HG03045 (cell line): ENCODE measurements at regions not wholly inside any gene's neighbourhood (a gene's known extent, or its start where the extent isn't known, plus 50 kb on each side); places are given as distances from the start of the nearest gene placed in this dataset.
"Not testable (repeated sequence)": the region's sequence is repeated elsewhere in the genome, so short reads cannot be mapped to it uniquely, and the experiment has no call there.

Experiments used
- ATAC-seq: cut with Tn5 transposase; IDR thresholded peaks from one replicate; pipeline ENCODE4 v1.9.1; 2021; ENCODE audit warnings: mild to moderate bottlenecking, moderate library complexity; ENCODE audit not compliant: unreplicated experiment

DNA sequence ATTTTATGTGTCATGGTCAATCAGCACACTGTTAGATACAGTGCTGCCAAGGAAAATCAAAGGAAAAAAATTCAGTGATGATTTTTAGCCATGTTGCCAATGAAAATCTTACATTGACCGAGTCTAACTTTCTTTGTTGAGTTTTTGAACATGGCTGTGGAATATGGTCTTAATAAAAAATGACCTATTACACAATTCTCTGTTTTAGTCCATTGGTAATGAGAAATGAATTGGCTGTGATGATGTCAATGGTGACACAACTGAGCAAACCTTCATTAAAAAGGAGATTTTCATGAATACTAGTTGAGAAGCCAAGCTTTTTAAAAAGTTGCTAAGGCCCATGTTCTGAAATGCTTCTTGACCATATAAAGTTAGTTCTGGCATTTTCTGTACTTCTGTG lies 225.9 kb upstream of the GYPA start:
- ATAC-seq: no peak

DNA sequence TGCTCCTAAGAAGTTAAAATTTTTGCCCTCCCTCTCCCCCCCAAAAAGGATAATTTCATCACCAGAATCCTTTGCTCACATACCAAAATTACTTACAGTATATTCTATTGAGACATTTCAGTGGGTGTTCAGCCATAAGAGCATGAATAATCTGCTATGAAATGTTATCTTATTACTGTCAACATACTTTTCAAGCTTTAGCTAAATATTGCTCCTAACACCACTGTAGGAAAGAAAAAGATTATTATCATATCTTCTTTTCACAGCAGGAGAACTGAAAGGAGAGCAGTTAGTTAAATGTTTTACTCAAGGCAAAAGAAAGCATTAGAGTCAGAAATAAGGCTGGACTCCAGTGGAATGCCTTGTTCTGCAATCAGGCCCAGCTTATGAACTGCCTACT lies 231.0 kb upstream of the GYPA start:
- ATAC-seq: no peak

DNA sequence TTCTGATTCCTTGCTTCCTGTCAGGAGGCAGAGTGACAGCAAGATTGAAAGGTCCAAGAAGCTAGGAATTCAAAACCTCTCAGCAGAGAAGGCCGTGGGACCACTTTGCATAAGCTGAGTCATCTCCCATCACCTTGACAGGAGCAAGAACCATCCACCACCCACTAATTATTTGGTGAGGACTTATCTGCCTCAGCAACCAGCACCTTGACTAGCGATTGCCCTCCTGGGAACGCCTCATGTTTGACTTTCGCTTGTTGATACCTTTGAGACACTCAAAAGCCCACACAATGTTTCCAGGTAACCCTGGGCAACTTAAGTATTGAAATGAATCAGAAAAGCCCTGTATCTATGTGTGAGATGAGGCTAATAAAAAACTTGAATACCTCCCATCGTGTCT lies 233.5 kb upstream of the GYPA start:
- ATAC-seq: no peak

DNA sequence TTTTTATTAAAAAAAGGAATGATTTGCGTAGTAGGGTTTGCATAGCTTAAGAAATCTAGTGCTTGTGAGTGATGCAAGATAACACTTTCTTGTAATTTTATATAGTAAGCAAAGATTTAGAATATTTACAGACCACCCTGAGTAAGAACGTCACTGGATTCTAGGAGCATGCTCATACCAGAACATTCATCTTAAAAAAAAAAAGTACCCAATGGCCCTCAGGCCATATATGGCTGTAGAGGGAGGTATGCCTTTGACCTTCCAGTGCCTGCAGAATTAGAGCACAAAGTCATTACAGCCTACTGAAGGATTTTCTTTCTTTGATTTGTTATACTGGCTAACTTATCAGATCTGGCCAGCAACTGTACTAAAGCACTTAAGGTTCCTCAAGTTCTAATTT lies 236.3 kb upstream of the GYPA start:
- no peak for ATAC-seq

DNA sequence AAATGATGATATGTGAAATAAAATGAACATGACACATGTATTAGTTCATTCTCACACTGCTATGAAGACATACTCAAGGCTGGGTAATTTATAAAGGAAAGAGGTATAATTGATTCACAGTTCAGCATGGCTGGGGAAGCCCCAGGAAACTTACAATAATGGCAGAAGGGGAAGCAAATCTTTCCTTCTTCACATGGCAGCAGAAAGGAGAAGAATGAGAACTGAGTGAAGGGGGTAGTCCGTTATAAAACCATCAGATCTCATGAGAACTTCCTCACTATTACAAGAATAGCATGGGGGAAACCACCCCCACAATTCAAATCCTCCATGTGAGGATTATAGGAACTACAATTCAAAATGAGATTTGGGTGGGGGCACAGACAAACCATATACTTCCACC lies 243.9 kb upstream of the GYPA start:
- no peak for ATAC-seq

DNA sequence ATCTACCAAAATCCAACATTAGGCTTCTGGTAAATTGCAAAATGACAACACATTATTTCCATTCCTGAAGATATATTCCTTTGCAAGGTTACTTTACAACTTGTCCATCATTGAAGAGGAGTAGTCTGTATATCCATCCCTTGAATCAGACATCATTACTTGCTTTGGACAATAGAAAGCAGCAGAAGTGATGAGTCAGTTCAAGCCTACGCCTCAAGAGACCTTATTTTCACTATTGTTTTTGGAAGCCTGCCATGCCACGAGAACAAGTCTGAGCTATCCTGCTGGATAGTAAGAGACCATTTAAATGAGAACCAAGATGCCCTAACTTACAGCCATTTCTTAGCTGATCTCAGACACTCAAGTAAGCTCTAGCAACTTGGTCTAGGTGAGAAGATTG lies 246.0 kb upstream of the HHIP start:
- ATAC-seq: peak; percentile 80

DNA sequence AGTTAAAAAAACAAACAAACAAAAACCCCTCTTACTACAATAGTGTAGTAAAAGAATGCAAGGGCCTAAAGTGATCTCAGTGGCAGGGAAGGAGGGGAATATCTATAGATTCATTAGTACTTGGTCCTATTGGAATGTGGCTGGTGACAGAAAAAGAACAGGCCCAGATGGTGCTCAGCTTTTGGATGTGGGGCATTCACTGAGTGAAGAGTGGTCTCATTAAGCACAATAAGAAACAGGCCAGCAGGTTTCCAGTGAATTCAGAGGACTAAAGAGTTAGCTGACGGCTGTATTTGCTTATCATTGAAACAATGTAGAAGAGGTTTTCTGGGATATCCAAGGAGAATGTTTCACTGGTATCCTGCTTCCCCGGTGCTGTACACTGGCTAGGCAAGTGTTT lies 243.8 kb upstream of the HHIP start:
- no peak for ATAC-seq

DNA sequence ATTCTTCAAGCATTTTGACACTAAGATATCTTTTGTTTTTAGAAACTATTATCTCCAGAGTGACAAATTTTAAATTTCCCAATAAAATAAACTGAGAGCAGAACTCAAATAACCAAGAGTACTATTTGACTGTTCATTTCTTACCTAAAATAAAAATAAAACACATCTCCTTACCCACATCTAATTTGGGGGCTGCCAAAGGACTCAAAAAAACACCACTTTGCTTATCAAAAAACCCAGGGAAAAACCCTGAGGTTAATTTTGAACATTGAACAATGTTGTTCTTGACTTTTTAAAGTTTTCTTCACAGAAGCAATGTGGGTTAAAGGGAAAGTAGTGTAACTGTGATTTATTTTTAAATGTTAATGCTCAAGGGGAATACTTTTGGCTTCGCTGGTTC lies 243.0 kb upstream of the HHIP start:
- no peak for ATAC-seq

DNA sequence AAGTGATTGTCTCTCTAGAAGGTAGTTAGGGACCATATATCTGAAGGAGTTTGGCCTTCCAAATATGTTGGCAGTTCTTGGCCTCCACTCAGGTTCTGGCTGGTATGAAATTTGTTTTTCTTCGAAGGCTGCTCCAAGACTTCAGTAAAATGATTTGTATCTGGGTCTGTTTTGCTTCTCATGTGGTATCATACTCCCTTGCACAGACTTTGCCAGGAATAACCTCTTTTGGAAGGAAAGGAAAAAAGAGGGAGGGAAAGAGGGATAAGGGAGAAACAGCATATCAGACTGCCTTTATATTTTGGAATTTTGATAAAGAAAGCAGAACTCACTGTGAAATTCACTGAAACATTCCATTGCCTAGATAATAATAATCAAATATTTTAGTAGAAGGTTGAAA lies 242.1 kb upstream of the HHIP start:
- no peak for ATAC-seq

DNA sequence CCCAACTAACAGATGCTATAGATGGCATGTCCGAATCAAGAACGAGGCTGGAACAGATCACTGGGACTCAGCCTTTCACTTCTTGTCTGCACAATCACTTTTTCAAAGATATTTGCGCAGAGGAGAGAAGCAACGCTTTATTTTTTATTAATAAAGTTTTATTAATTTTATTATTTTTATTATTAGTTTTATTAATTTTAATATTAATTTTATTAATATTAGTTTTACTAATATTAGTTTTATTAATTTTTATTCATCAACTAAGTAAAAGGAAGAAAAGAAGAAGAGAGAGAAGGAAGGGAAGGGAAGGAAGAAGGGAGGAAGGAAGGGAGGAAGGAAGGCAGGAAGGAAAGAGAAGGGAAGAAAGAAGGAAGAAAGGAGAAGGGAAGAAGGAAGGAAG lies 236.4 kb upstream of the HHIP start:
- ATAC-seq: no peak

DNA sequence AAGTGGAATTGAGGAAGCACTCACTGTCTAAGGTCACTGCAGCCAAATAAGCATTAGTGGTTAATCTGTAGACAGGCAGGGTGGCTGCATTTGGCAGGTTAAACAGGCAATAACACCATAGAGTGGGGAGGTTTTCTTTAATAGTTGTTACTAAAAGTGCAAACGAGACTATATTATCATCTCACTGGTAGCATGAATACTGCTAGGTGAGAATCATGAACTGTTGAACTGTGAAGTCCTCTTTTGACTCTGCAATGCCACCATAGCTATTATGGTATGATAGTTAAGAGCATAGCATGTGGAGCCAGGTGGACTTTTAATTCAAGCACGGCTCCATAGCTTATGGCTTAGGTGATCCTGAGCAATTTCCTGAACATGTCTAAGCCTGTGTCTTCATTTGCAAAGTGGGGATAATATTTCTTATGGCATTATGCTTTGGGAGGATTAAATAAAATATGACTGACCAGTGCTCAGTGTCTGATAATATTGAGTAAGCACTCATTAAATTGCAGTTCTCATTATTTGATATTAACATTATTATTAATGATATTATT lies 235.6 kb upstream of the HHIP start:
- no peak for ATAC-seq

DNA sequence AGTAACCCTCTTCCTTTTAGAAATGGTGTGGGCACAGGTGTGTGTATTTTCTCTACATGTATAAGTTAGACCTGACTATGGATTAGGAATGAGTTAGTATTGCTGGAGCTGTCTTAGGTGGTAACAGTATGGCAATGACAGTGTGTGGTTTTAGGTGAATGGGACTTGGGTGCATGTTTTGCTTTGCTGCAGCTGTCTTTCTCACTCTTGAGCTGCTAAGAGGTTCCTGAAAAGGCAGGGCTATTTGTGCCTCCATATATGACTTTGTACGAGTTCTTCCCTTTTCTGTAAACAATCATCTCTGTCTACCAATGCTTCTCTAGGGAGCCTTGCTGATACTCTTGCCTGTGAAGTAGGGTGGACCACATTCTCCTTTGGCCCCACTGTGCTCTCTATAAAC lies 234.8 kb upstream of the HHIP start:
- ATAC-seq: peak; percentile 65

DNA sequence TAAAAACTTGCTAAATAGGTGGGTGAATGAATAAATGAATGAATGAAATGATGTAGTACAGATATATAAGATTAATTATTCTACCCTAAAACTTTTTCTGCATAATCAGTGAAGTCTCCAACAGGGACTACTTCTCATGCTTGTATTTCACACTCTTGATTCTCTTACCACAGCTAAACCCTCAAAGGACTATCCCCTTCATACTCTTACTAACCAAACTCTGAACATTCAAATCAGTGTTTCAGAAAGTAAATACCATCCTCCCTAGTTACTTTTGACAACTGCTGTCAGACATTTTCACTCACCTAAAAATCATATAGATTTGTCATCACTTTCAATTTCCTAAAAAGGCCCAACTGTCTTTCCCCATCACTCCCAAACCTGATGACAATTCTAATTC lies 234.3 kb upstream of the HHIP start:
- ATAC-seq: peak; percentile 48

DNA sequence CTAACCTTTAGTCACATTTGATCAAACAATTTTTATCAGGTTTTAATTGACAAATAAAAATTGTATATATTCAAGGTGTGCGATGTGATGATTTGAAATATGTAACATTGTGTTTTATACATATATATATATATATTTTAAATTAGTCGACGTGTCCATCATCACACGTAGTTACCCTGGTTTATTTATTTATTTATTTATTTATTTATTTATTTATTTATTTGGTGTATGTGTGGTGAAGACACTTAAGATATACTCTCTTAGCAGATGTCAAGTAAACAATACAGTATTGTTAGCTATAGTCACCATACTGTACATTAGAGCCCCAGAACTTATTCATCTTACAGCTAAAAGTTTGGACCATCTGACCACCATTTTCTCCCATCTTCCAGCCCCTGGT lies 224.9 kb upstream of the HHIP start:
- ATAC-seq: no peak

DNA sequence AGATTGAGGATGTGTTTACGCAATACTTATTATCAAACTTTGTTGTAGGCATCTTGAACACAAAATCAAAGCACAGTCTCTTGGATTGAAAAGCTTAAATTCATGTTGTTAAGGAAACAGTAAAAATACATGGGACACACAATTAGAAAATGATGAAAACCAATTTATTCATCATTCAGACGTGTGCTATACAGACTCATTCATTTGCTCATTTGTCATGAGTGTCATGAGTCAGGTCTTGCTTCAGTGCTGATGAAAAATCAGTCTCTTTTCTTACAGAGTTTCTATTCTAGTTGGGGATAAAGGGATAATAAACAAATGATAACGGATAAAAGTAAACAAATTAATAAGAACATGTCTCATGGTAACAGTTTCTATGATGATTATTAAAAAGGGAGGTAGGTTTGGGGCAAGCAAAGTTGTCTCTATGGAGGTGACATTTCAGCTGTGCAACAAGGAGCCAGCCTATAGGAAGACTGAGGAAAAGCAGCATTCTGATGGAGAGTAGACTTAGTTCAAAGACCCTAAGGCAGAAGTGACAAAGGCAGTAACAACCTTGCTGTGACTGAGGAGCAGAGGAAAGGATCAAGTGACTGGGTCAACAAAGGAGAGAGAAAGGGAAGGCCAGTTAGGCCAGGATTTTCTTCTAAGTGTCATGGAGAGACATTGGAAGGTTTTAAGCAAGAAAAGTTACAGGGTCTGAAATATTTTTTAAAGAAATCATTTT lies 224.0 kb upstream of the HHIP start:
- no peak for ATAC-seq

DNA sequence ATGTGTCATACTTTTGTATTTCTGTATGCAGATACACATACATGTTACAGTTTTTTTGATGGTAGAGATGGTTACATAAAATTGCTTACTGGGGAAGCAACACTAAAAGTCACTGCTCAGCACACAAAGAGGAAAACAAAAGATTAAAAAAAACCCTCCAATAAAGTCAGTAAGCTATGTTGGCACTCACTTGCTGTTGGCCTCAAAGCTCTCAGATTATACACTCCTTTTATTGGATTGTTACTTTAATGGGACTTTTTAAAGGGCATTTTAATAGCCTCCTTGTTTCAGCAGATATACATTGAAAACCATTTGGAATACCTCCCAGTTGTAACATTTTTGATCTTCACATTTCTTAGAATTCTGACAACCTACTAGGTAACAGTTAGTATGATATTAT lies 222.0 kb upstream of the HHIP start:
- no peak for ATAC-seq

DNA sequence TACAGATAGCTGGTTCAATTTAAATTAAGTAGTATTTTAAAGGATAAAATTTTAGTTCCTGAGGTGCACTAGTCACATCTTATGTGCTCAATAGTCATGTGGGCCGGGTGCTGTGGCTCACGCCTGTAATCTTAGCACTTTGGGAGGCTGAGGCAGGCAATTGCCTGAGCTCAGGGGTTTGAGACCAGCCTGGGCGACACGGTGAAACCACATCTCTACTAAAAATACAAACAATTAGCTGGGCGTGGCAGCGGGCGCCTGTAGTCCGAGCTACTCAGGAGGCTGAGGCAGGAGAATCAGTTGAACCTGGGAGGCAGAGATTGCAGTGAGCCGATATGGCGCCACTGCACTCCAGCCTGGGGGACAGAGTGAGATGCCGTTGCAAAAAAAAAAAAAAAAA lies 219.9 kb upstream of the HHIP start:
- ATAC-seq: not testable (repeated sequence)

DNA sequence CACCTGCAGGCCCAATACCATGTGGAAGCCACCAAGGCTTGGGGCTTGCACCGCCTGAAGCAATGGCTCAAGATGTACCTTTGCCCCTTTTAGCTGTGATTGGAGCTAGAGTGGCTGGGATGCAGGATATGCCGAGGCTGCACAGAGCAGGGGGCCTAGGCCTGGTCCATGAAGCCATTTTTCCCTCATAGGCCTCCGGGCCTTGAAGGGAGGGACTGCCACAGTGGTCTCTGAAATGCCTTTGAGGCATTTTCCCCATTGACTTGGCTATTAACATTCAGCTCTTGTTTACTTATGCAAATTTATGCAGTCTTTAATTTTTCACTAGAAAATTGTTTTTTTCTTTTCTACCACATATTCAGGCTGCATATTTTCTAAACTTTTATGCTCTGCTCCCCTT lies 203.2 kb upstream of the HHIP start:
- ATAC-seq: no peak

DNA sequence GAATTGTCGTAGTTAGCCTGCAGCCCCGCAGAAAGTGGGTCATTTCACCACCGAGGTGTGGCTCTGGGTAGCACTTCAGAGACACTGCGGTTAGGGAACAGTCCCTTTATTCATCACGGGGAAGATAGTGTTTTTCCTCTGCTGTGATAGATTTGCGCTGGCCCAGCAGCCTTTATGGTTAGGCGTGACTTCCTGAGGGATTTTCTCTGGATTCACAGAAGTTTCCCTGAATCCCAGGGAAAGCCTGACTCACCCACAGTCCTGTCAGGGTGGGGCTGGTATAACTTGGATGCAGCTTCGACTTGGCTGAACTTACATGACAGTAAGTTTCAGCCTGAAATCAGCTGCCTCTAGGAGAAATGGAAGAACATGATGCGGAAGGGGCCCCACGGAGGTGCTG lies 196.3 kb upstream of the HHIP start:
- no peak for ATAC-seq

DNA sequence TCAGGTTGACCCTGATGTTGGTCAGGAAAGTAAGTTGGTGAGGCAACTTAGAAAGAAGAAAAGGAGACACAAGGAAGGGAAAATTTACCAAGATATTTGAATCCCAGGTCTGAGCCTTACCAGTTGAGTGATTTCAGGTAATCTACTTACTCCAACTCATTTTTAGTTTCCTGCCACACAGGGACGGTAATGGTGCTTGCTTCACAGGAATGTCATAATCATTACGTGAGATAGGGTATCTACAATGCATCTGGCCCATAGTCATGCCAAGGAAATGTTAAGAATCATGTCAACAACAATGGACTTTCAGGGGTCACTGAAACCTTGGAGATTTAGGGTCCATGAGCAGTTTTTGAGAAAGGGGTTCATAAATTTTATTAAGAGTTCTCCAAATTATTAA lies 195.4 kb upstream of the HHIP start:
- no peak for ATAC-seq

DNA sequence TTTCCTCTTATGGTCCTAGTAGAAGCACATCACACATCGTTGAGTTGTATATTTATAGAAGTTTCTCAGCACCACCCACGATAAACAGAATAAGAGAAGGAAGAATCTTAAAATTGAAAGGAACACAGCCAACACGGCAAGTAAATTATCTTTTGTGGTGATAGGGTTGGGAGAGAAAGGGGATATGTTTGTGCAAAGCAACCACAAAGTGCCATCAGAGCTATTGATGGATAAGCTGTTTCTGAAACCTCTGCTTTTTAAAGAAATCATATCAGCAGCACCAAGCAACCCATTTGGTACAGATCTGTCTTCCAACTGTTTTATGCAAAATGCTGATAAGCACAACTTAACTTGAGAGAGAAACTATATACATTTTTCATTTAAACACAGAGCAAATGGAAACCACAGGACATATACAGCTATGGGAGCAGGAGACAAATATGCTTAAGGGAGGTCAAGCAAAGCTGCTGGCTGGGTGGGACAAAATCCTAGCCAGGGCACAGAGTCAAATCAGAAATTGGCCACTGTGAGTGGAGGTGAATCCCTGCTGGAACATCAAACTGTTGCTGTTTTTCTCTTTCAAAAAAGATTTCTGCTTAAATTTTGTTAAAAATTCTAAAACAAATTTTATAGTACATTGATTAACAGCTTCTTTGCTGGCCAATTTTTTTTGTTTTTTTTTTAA lies 194.0 kb upstream of the HHIP start:
- no peak for ATAC-seq

DNA sequence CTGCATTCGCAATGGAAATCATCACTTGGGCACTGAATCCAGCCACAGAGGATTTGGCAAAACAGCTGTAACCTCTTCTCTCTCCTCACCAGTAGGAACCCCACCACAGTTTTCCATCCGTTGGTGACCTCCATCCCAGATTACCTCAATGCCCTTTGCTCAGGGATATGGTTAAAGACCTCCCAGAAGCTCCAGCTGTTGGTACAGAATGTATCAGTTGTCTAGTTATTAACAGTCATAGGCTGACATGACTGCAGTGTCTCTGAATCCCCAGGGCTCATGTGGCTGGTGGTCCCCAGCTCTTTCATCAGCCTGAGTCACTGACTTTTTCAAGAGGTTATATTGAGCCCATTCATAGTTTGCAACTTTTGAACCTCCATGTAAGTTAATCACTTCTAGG lies 189.8 kb upstream of the HHIP start:
- no peak for ATAC-seq

DNA sequence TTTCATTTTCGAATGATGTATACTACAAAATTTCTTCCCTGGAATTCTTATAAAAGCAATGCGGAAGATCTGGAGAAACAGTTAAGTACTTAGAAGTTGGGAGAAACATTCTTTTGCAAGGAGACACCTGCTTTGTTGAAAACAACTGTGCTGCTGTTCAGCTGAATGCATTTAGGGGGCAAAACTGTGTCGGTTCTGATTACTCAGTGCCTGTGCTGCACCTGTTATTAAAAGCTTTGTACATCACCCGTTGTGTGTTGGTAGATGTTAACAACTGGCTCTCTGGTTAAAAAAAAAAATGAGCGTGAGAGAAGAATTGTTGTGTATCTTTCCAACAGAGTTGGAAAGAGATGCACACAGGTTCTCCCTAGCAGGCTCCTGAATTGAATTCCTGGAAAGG lies 184.1 kb upstream of the HHIP start:
- no peak for ATAC-seq
